SK-N-SH (cell line): ENCODE measurements at regions not wholly inside any gene's neighbourhood (a gene's known extent, or its start where the extent isn't known, plus 50 kb on each side); places are given as distances from the start of the nearest gene placed in this dataset.

Experiments used
- EP300 ChIP-seq, 2 experiments: IDR thresholded peaks; 2 replicates each; pipeline versions ENCODE4 v1.4.0 to v1.6.1; 2012; ENCODE audit warnings: borderline replicate concordance in 1 of 2, low read depth in 1 of 2, low read length in 1 of 2
- GATA2 ChIP-seq: sonication (generic); formaldehyde crosslinking; IDR thresholded peaks from 2 replicates; pipeline ENCODE4 v1.5.0; 2020; ENCODE audit warnings: mild to moderate bottlenecking, missing genetic modification reagents
- POLR2AphosphoS5 ChIP-seq: IDR thresholded peaks from 2 replicates; pipeline ENCODE4 v1.6.1; 2012; ENCODE audit warnings: low read depth, low read length
- RAD21 ChIP-seq: IDR thresholded peaks from 2 replicates; pipeline ENCODE4 v1.6.1; 2012; ENCODE audit warnings: mild to moderate bottlenecking, low read length
- TF ChIP-seq, protein P1 (sequence below): fragments of 200-600 bp; sonication (generic); IDR thresholded peaks from 2 replicates; pipeline ENCODE4 v1.6.1; 2017; ENCODE audit warnings: antibody characterized with exemption, mild to moderate bottlenecking, moderate library complexity

DNA sequence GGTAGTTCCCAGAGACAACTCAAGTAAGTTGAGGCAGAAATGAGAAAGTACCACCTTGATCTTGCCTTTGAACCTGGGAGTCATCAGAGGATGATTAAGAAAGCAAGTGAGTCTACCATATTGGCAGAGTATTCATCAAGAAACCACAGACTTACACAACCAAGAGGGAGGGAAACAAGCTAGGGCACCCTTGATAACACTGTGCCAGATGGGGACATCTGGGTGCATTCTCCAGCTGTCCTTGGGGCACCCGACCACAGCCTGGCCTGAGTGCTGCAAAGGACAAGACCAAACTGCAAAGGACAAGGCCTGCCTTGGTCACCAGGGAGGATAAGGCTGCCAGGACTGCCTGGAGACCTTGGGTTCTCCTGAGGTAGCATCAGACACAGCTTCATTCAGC, 553.6 kb downstream of the EPHB1 start:
- TF ChIP-seq POLR2AphosphoS5 (no peak), GATA2 (CRISPR knock-in tag) (no peak), EP300 (IDR thresholded peaks at IDR 0.05; ENCODE audit: borderline replicate concordance in 1 of 2, low read depth in 1 of 2, low read length in 1 of 2) (no peak), RAD21 (no peak)
- TF ChIP-seq, protein P1, sequence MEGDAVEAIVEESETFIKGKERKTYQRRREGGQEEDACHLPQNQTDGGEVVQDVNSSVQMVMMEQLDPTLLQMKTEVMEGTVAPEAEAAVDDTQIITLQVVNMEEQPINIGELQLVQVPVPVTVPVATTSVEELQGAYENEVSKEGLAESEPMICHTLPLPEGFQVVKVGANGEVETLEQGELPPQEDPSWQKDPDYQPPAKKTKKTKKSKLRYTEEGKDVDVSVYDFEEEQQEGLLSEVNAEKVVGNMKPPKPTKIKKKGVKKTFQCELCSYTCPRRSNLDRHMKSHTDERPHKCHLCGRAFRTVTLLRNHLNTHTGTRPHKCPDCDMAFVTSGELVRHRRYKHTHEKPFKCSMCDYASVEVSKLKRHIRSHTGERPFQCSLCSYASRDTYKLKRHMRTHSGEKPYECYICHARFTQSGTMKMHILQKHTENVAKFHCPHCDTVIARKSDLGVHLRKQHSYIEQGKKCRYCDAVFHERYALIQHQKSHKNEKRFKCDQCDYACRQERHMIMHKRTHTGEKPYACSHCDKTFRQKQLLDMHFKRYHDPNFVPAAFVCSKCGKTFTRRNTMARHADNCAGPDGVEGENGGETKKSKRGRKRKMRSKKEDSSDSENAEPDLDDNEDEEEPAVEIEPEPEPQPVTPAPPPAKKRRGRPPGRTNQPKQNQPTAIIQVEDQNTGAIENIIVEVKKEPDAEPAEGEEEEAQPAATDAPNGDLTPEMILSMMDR = no peak
